ENCODE measurements at regions not wholly inside any gene's neighbourhood (a gene's known extent, or its start where the extent isn't known, plus 50 kb on each side); places are given as distances from the start of the nearest gene placed in this dataset.

GRCh38 chr7:19914866-19915265 lies 141.4 kb upstream of the TMEM196 start:
- Mint-ChIP-seq H3K4me1 (no peaks in the 10 kb centered on the region), H3K36me3 (no peaks in the 10 kb centered on the region), H3K4me3 (no peak overlapping the region), H3K27ac (no peak overlapping the region), H3K9me3 (peaks cover 0 to 4% (median 0%) of the 10 kb centered on the region in 7 donors), H3K27me3 (ENCODE audit: low read depth in 3 of 3) (no peaks in the 10 kb centered on the region)
- Histone ChIP-seq H3K79me2 (ENCODE audit: insufficient read depth, low read length) (no peaks in the 10 kb centered on the region), H3K9ac (ENCODE audit: insufficient read depth, low read length, poor library complexity, severe bottlenecking) (no peak overlapping the region), H3K4me2 (replicated peaks; ENCODE audit: extremely low read depth, low read length, poor library complexity, severe bottlenecking) (no peak overlapping the region), H3K4me3 (replicated peaks in 1 of 3; ENCODE audit: low read depth in 2 of 3, low read length in 3 of 3) (no peak overlapping the region), H4K20me1 (ENCODE audit: insufficient read depth, low read length) (no peaks in the 10 kb centered on the region), H2AFZ (ENCODE audit: insufficient read depth, low read depth, low read length, poor library complexity, severe bottlenecking) (no peak overlapping the region), H3K27ac (ENCODE audit: low read depth in 1 of 2, low read length in 2 of 2) (no peak overlapping the region), H3K36me3 (replicated peaks in 1 of 2; ENCODE audit: control insufficient read depth in 1 of 2, insufficient read depth in 2 of 2, low read length in 2 of 2) (no peaks in the 10 kb centered on the region), H3K9me3 (replicated peaks in 1 of 2; ENCODE audit: control insufficient read depth in 1 of 2, insufficient read depth in 1 of 2, low read length in 2 of 2) (no peaks in the 10 kb centered on the region), H3K27me3 (ENCODE audit: control insufficient read depth in 2 of 2, insufficient read depth in 2 of 2, low read length in 2 of 2) (no peaks in the 10 kb centered on the region), H3K4me1 (ENCODE audit: control insufficient read depth in 1 of 2, insufficient read depth in 2 of 2, low read length in 2 of 2) (no peaks in the 10 kb centered on the region)
- TF ChIP-seq, protein P1, sequence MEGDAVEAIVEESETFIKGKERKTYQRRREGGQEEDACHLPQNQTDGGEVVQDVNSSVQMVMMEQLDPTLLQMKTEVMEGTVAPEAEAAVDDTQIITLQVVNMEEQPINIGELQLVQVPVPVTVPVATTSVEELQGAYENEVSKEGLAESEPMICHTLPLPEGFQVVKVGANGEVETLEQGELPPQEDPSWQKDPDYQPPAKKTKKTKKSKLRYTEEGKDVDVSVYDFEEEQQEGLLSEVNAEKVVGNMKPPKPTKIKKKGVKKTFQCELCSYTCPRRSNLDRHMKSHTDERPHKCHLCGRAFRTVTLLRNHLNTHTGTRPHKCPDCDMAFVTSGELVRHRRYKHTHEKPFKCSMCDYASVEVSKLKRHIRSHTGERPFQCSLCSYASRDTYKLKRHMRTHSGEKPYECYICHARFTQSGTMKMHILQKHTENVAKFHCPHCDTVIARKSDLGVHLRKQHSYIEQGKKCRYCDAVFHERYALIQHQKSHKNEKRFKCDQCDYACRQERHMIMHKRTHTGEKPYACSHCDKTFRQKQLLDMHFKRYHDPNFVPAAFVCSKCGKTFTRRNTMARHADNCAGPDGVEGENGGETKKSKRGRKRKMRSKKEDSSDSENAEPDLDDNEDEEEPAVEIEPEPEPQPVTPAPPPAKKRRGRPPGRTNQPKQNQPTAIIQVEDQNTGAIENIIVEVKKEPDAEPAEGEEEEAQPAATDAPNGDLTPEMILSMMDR (IDR thresholded peaks at IDR 0.05): no peak
- WGBS (ENCODE audit: insufficient coverage): no CpG with 5 or more reads among the region's 1 CpG
- DNase-seq: no peak
- intact Hi-C loops (cut with micrococcal nuclease): no loop called here

DNA sequence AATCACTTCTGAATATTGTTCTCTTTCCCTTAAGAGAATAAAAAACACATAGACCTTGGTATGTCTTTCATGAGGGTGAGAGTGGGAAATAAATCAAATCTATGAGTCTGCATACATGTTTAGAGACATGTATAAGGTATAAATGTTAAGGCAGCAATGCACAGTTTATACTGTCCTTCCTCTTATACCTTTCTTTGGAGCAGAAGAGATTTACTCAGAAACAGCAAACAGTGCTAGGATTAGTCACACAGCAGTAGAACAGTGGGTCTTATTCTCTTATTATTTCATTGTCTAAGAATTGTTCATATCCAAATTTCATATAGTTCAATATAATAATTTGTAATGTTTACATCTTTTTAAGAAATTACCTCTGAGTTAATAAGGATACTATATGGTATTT lies 126.7 kb upstream of the TMEM196 start:
- Mint-ChIP-seq H3K27me3 (ENCODE audit: low read depth in 3 of 3) (no peaks in the 10 kb centered on the region), H3K27ac (no peak overlapping the region), H3K36me3 (no peaks in the 10 kb centered on the region), H3K9me3 (peaks cover 4 to 15% (median 9%) of the 10 kb centered on the region in 7 donors), H3K4me3 (no peak overlapping the region), H3K4me1 (no peaks in the 10 kb centered on the region)
- TF ChIP-seq, protein P1 (IDR thresholded peaks at IDR 0.05): no peak
- Histone ChIP-seq H3K9ac (ENCODE audit: insufficient read depth, low read length, poor library complexity, severe bottlenecking) (no peak overlapping the region), H3K9me3 (replicated peaks in 1 of 2; ENCODE audit: control insufficient read depth in 1 of 2, insufficient read depth in 1 of 2, low read length in 2 of 2) (peaks cover 0 to 2% of the 10 kb centered on the region in 2 donors), H3K27me3 (ENCODE audit: control insufficient read depth in 2 of 2, insufficient read depth in 2 of 2, low read length in 2 of 2) (no peaks in the 10 kb centered on the region), H3K4me2 (replicated peaks; ENCODE audit: extremely low read depth, low read length, poor library complexity, severe bottlenecking) (no peak overlapping the region), H3K4me3 (replicated peaks in 1 of 3; ENCODE audit: low read depth in 2 of 3, low read length in 3 of 3) (no peak overlapping the region), H2AFZ (ENCODE audit: insufficient read depth, low read depth, low read length, poor library complexity, severe bottlenecking) (no peak overlapping the region), H3K36me3 (replicated peaks in 1 of 2; ENCODE audit: control insufficient read depth in 1 of 2, insufficient read depth in 2 of 2, low read length in 2 of 2) (no peaks in the 10 kb centered on the region), H3K4me1 (ENCODE audit: control insufficient read depth in 1 of 2, insufficient read depth in 2 of 2, low read length in 2 of 2) (no peaks in the 10 kb centered on the region), H3K27ac (ENCODE audit: low read depth in 1 of 2, low read length in 2 of 2) (no peak overlapping the region), H4K20me1 (ENCODE audit: insufficient read depth, low read length) (no peaks in the 10 kb centered on the region), H3K79me2 (ENCODE audit: insufficient read depth, low read length) (no peaks in the 10 kb centered on the region)
- DNase-seq: no peak
- intact Hi-C loops (cut with micrococcal nuclease): no loop called here

All from CD14-positive monocyte (primary cell).